ENCODE measurements at regions not wholly inside any gene's neighbourhood (a gene's known extent, or its start where the extent isn't known, plus 50 kb on each side); places are given as distances from the start of the nearest gene placed in this dataset.

- no peak for DNase-seq
- intact Hi-C loops (cut with DNase I; ENCODE audit: low total_unique reads) = no loop called here
- in situ Hi-C loops (cut with MboI; ENCODE audit: low sequenced_read_pairs in 4 of 4) = no loop called here
- Histone ChIP-seq H3K27ac (no peak overlapping the region), H3K36me3 (no peaks in the 10 kb centered on the region), H3K9me3 (no peaks in the 10 kb centered on the region), H3K4me3 (no peak overlapping the region), H3K27me3 (no peaks in the 10 kb centered on the region), H3K4me1 (no peaks in the 10 kb centered on the region)
- no peak for ATAC-seq
- TF ChIP-seq POLR2A (IDR thresholded peaks at IDR 0.05) (no peak), CTCF (IDR thresholded peaks at IDR 0.05 in 4 of 5, conservative IDR thresholded peaks at IDR 0.05 in 1 of 5) (no peak)
Observed at GRCh38 chr12:107340898-107341297, 247.5 kb upstream of the CRY1 start.

GRCh38 chr12:107344035-107344808 is 250.9 kb upstream of the CRY1 start:
- DNase-seq (no peak), ATAC-seq (no peak)
- H3K4me1 ChIP-seq = no peaks in the 10 kb centered on the region
- H3K36me3 ChIP-seq = no peaks in the 10 kb centered on the region
- intact Hi-C loops (cut with DNase I; ENCODE audit: low total_unique reads) = no loop called here
- no peak for TF ChIP-seq CTCF (IDR thresholded peaks at IDR 0.05 in 4 of 5, conservative IDR thresholded peaks at IDR 0.05 in 1 of 5)
- TF ChIP-seq POLR2A (IDR thresholded peaks at IDR 0.05) = no peak
- no peak overlapping the region for H3K27ac ChIP-seq
- in situ Hi-C loops (cut with MboI; ENCODE audit: low sequenced_read_pairs in 4 of 4) = no loop called here
- no peaks in the 10 kb centered on the region for H3K27me3 ChIP-seq
- no peak overlapping the region for H3K4me3 ChIP-seq
- H3K9me3 ChIP-seq = no peaks in the 10 kb centered on the region

- DNase-seq (no peak), ATAC-seq (no peak)
- TF ChIP-seq CTCF (IDR thresholded peaks at IDR 0.05 in 4 of 5, conservative IDR thresholded peaks at IDR 0.05 in 1 of 5) (no peak), POLR2A (IDR thresholded peaks at IDR 0.05) (no peak)
- no peaks in the 10 kb centered on the region for H3K4me1 ChIP-seq
- in situ Hi-C loops (cut with MboI; ENCODE audit: low sequenced_read_pairs in 4 of 4) (no loop called here), intact Hi-C loops (cut with DNase I; ENCODE audit: low total_unique reads) (no loop called here)
- H3K4me3 ChIP-seq = no peak overlapping the region
- no peaks in the 10 kb centered on the region for H3K27me3 ChIP-seq
- no peak overlapping the region for H3K27ac ChIP-seq
- H3K9me3 ChIP-seq = no peaks in the 10 kb centered on the region
- H3K36me3 ChIP-seq = no peaks in the 10 kb centered on the region
Observed at GRCh38 chr12:107347261-107347660, 253.9 kb upstream of the CRY1 start.

- no peaks in the 10 kb centered on the region for H3K36me3 ChIP-seq
- ATAC-seq = no peak
- intact Hi-C loops (cut with DNase I; ENCODE audit: low total_unique reads) = no loop called here
- no peaks in the 10 kb centered on the region for H3K27me3 ChIP-seq
- DNase-seq = no peak
- H3K9me3 ChIP-seq = no peaks in the 10 kb centered on the region
- TF ChIP-seq POLR2A (IDR thresholded peaks at IDR 0.05) (no peak), CTCF (IDR thresholded peaks at IDR 0.05 in 4 of 5, conservative IDR thresholded peaks at IDR 0.05 in 1 of 5) (no peak)
- no peak overlapping the region for H3K4me3 ChIP-seq
- in situ Hi-C loops (cut with MboI; ENCODE audit: low sequenced_read_pairs in 4 of 4) = no loop called here
- H3K4me1 ChIP-seq = no peaks in the 10 kb centered on the region
- H3K27ac ChIP-seq = no peak overlapping the region
Observed at GRCh38 chr12:107349008-107349747, 255.8 kb upstream of the CRY1 start.

Data from gastrocnemius medialis (tissue), 4 donors.